ENCODE measurements at regions not wholly inside any gene's neighbourhood (a gene's known extent, or its start where the extent isn't known, plus 50 kb on each side); places are given as distances from the start of the nearest gene placed in this dataset.

- TF ChIP-seq POLR2AphosphoS5 (IDR thresholded peaks at IDR 0.05; ENCODE audit: low read depth, low read length) (no peak), CTCF (IDR thresholded peaks at IDR 0.05) (no peak), SIN3A (IDR thresholded peaks at IDR 0.05; ENCODE audit: borderline replicate concordance, insufficient read depth, low read depth, low read length) (no peak)
Measured at GRCh38 chr3:124300416-124300815, 308.5 kb upstream of the ROPN1 start.
